ENCODE measurements at regions not wholly inside any gene's neighbourhood (a gene's known extent, or its start where the extent isn't known, plus 50 kb on each side); places are given as distances from the start of the nearest gene placed in this dataset.

DNA sequence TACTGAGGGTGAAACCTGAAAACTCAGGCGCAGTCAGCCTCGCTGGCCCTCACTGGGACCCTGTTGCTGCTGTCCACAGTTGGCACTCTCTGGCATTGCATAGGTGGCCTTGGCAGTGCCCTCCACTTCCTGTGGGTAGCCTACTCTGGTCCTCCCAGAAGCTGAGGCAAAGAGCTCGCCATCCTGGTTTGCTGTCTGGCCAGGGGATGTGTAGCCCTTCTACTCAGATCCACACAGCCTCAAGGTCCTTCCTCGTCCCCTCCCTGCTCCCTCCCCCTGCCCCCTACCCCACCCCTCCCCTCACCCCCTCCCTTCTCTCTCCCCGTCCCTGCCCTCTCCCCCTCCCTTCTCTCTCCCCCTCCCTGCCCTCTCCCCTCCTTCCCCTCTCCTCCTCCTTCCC, 176.0 kb downstream of the OLFM1 start:
- Histone ChIP-seq H3K79me1 (ENCODE audit: low read depth in 1 of 2, low read length in 2 of 2) (no peaks in the 10 kb centered on the region), H3K4me3 (ENCODE audit: insufficient read depth, low read depth, low read length) (no peak overlapping the region), H3K9me3 (ENCODE audit: control insufficient read depth, insufficient read depth, low read length) (peaks cover 40% of the 10 kb centered on the region), H3K14ac (replicated peaks; ENCODE audit: low read depth, low read length) (no peak overlapping the region), H2AK9ac (replicated peaks; ENCODE audit: low read depth, low read length, poor library complexity) (no peak overlapping the region), H4K91ac (ENCODE audit: insufficient read depth, low read depth, low read length) (no peak overlapping the region), H4K20me1 (ENCODE audit: insufficient read depth, low read length) (no peaks in the 10 kb centered on the region), H2AK5ac (ENCODE audit: low read depth, low read length) (no peak overlapping the region), H2BK20ac (ENCODE audit: low read depth, low read length) (no peak overlapping the region), H3K27ac (ENCODE audit: insufficient read depth, low read length) (no peak overlapping the region), H2AFZ (replicated peaks; ENCODE audit: low read length, poor library complexity) (no peak overlapping the region), H3K23ac (ENCODE audit: low read depth, low read length) (no peak overlapping the region), H4K5ac (ENCODE audit: low read depth, low read length) (no peak overlapping the region), H3K4me1 (ENCODE audit: control insufficient read depth, insufficient read depth, low read length) (no peaks in the 10 kb centered on the region), H2BK15ac (ENCODE audit: low read depth, low read length) (no peak overlapping the region), H2BK120ac (ENCODE audit: low read depth, low read length) (no peak overlapping the region), H3K9me1 (ENCODE audit: insufficient read depth, low read length) (no peaks in the 10 kb centered on the region), H3K4me2 (ENCODE audit: low read depth, low read length) (no peak overlapping the region), H2BK5ac (ENCODE audit: low read depth, low read length, poor library complexity, severe bottlenecking) (no peak overlapping the region), H3K9ac (ENCODE audit: low read depth, low read length) (no peak overlapping the region), H4K8ac (ENCODE audit: low read depth in 2 of 2, low read length in 2 of 2) (no peak overlapping the region), H3K36me3 (ENCODE audit: control insufficient read depth, insufficient read depth, low read length) (no peaks in the 10 kb centered on the region), H3K27me3 (ENCODE audit: control insufficient read depth, insufficient read depth, low read length) (no peaks in the 10 kb centered on the region), H3K4ac (ENCODE audit: low read depth, low read length) (no peak overlapping the region), H3K56ac (ENCODE audit: extremely low read depth, insufficient read depth, low read length) (no peak overlapping the region), H3K18ac (ENCODE audit: low read depth, low read length) (no peak overlapping the region)
- ATAC-seq (ENCODE audit: low read depth) (no peak), DNase-seq (no peak)
- dilution Hi-C loops (cut with HindIII; ENCODE audit: low sequenced_read_pairs, unreplicated experiment), result no loop called here
- ChIA-PET CTCF (no interaction called here), POLR2A (ENCODE audit: unreplicated experiment) (no interaction called here)
- WGBS, 2 experiments (ENCODE audit: extremely low coverage in 2 of 2, insufficient read length in 1 of 2), result 94% methylated on average over 2 of the region's 5 CpGs; no CpG with 5 or more reads in 1 of the 2 experiments
- intact Hi-C loops (cut with micrococcal nuclease), result no loop called here
- BruUV-seq (replicated peaks), result no TSS peak
- no peak for TF ChIP-seq RCOR1 (IDR thresholded peaks at IDR 0.05; ENCODE audit: insufficient replicate concordance, low read length)
- no peak for TF ChIP-seq MXI1 (IDR thresholded peaks at IDR 0.05; ENCODE audit: borderline replicate concordance, low read depth, low read length)
- TF ChIP-seq CHD1 (IDR thresholded peaks at IDR 0.05; ENCODE audit: low read depth, low read length), result no peak
- no peak for TF ChIP-seq POLR2A (IDR thresholded peaks at IDR 0.05; ENCODE audit: low read depth, low read length)
- no peak for TF ChIP-seq BHLHE40 (IDR thresholded peaks at IDR 0.05; ENCODE audit: low read depth, low read length)
- no peak for TF ChIP-seq FOS (IDR thresholded peaks at IDR 0.05; ENCODE audit: low read depth, low read length)
- in situ Hi-C loops (cut with MboI; ENCODE audit: low sequenced_read_pairs), result no loop called here

All from IMR-90 (cell line).